ENCODE measurements at regions not wholly inside any gene's neighbourhood (a gene's known extent, or its start where the extent isn't known, plus 50 kb on each side); places are given as distances from the start of the nearest gene placed in this dataset.

GRCh38 chr7:34275624-34276023 lies 370.3 kb downstream of the BMPER start:
- DNase-seq (ENCODE audit: low spot score) = no peak

- DNase-seq (ENCODE audit: low spot score) = peak; percentile 54
Observed at GRCh38 chr7:34277016-34277802, 371.9 kb downstream of the BMPER start.

GRCh38 chr7:34277803-34278199 lies 372.5 kb downstream of the BMPER start:
- no peak for DNase-seq (ENCODE audit: low spot score)

GRCh38 chr7:34281260-34281659 lies 375.9 kb downstream of the BMPER start:
- no peak for DNase-seq (ENCODE audit: low spot score)

- DNase-seq (ENCODE audit: low spot score) = no peak
Observed at GRCh38 chr7:34282271-34282670, 375.7 kb upstream of the NPSR1 start.

GRCh38 chr7:34296663-34297062 lies 361.4 kb upstream of the NPSR1 start:
- DNase-seq (ENCODE audit: low spot score) = no peak

- no peak for DNase-seq (ENCODE audit: low spot score)
Observed at GRCh38 chr7:34298492-34299013, 359.5 kb upstream of the NPSR1 start.

GRCh38 chr7:34299066-34299465 lies 359.0 kb upstream of the NPSR1 start:
- DNase-seq (ENCODE audit: low spot score) = no peak

GRCh38 chr7:34307540-34307939 lies 350.5 kb upstream of the NPSR1 start:
- DNase-seq (ENCODE audit: low spot score) = no peak

- no peak for DNase-seq (ENCODE audit: low spot score)
Observed at GRCh38 chr7:34308595-34308994, 349.4 kb upstream of the NPSR1 start.

GRCh38 chr7:34309116-34309515 lies 348.9 kb upstream of the NPSR1 start:
- no peak for DNase-seq (ENCODE audit: low spot score)

GRCh38 chr7:34309584-34309983 lies 348.4 kb upstream of the NPSR1 start:
- no peak for DNase-seq (ENCODE audit: low spot score)

- no peak for DNase-seq (ENCODE audit: low spot score)
Observed at GRCh38 chr7:34311591-34311990, 346.4 kb upstream of the NPSR1 start.

GRCh38 chr7:34312624-34313023 lies 345.4 kb upstream of the NPSR1 start:
- DNase-seq (ENCODE audit: low spot score) = no peak

- DNase-seq (ENCODE audit: low spot score) = no peak
Observed at GRCh38 chr7:34313289-34313688, 344.7 kb upstream of the NPSR1 start.

GRCh38 chr7:34315032-34315431 lies 343.0 kb upstream of the NPSR1 start:
- DNase-seq (ENCODE audit: low spot score) = no peak

- no peak for DNase-seq (ENCODE audit: low spot score)
Observed at GRCh38 chr7:34317039-34317438, 341.0 kb upstream of the NPSR1 start.

- no peak for DNase-seq (ENCODE audit: low spot score)
Observed at GRCh38 chr7:34320412-34320811, 337.6 kb upstream of the NPSR1 start.

GRCh38 chr7:34320926-34321661 lies 336.9 kb upstream of the NPSR1 start:
- DNase-seq (ENCODE audit: low spot score) = peak; percentile 86

GRCh38 chr7:34322841-34323240 lies 335.2 kb upstream of the NPSR1 start:
- DNase-seq (ENCODE audit: low spot score) = no peak

GRCh38 chr7:34327681-34328080 lies 330.3 kb upstream of the NPSR1 start:
- no peak for DNase-seq (ENCODE audit: low spot score)

- no peak for DNase-seq (ENCODE audit: low spot score)
Observed at GRCh38 chr7:34330308-34330707, 327.7 kb upstream of the NPSR1 start.

- no peak for DNase-seq (ENCODE audit: low spot score)
Observed at GRCh38 chr7:34331102-34331501, 326.9 kb upstream of the NPSR1 start.

Measured in H4 (cell line).